Thoracic aorta (tissue), 2 donors: ENCODE measurements at regions not wholly inside any gene's neighbourhood (a gene's known extent, or its start where the extent isn't known, plus 50 kb on each side); places are given as distances from the start of the nearest gene placed in this dataset.
"Not testable (repeated sequence)": the region's sequence is repeated elsewhere in the genome, so short reads cannot be mapped to it uniquely, and the experiment has no call there.

Experiments used
- ATAC-seq: fragments of 150-250 bp; one replicate; pipeline ENCODE4 v1.8.0; 2017; ENCODE audit warnings: low read depth; ENCODE audit not compliant: insufficient number of reproducible peaks, low FRiP score
- DNase-seq: peaks from one replicate; pipeline ENCODE4 v3.0.0-alpha.2; 2020; ENCODE audit warnings: low spot score
- H3K27ac ChIP-seq, 2 donors: fragments of 200-600 bp; sonication (generic); 1 replicate in 1 of 2; 2 replicates in 1 of 2; pipeline ENCODE4 v1.5.1; 2016; ENCODE audit warnings: mild to moderate bottlenecking in 2 of 2, moderate library complexity in 2 of 2
- H3K27me3 ChIP-seq: fragments of 200-600 bp; sonication (generic); replicated peaks from 2 replicates; pipeline ENCODE4 v1.6.0; 2016; ENCODE audit warnings: mild to moderate bottlenecking; ENCODE audit not compliant: insufficient read depth
- H3K36me3 ChIP-seq: fragments of 200-600 bp; sonication (generic); one replicate; pipeline ENCODE4 v1.5.1; 2016
- H3K4me1 ChIP-seq, 2 donors: fragments of 200-600 bp; sonication (generic); 1 replicate in 1 of 2; 2 replicates in 1 of 2; pipeline versions ENCODE4 v1.5.1 to v1.6.0; 2016; ENCODE audit warnings: low read depth in 2 of 2, mild to moderate bottlenecking in 1 of 2; ENCODE audit not compliant: control insufficient read depth in 1 of 2
- H3K4me3 ChIP-seq: fragments of 200-600 bp; sonication (generic); 2 replicates; pipeline ENCODE4 v1.5.1; 2016; ENCODE audit warnings: mild to moderate bottlenecking
- H3K9me3 ChIP-seq: fragments of 200-600 bp; sonication (generic); 2 replicates; pipeline ENCODE4 v1.5.1; 2016
- CTCF ChIP-seq: fragments of 200-600 bp; sonication (generic); IDR thresholded peaks from one replicate; pipeline ENCODE4 v1.5.1; 2019; ENCODE audit warnings: antibody characterized with exemption

DNA sequence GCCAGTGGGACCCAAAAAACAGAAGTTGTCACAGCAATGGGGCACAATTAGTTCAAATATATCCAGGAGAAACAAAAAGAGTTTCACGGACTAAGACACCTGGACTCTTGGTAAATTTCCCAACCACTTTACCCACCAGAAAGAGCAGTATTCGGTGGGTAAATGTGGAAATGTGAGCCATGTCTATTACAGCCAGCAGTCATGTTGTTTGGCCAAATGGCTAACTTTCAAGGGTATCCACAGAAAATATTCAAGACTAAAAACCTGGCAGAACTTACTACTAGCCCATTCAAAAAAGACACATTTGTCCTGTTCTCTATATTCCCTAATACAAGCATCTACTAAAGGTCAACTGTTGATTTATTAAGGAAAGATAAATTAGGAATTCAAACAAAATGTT is 1296.0 kb upstream of the NXPH2 start:
- H3K36me3 ChIP-seq: no peaks in the 10 kb centered on the region
- no peaks in the 10 kb centered on the region for H3K27me3 ChIP-seq
- no peaks in the 10 kb centered on the region for H3K9me3 ChIP-seq
- no peak for TF ChIP-seq CTCF
- no peak overlapping the region for H3K27ac ChIP-seq
- no peaks in the 10 kb centered on the region for H3K4me1 ChIP-seq
- H3K4me3 ChIP-seq: no peak overlapping the region
- DNase-seq (no peak), ATAC-seq (no peak)

DNA sequence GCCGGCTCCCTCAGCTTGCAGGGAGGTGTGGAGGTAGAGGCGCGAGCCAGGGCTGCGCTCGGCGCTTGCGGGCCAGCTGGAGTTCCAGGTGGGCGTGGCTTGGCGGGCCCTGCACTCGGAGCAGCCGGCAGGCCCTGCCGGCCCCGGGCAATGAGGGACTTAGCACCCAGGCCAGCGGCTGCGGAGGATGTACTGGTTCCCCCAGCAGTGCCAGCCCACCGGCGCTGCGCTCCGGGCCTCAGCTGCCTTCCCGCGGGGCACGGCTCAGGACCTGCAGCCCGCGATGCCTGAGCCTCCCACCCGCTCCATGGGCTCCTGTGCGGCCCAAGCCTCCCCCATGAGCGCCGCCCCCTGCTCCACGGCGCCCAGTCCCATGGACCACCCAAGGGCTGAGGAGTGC is 1293.6 kb upstream of the NXPH2 start:
- not testable (repeated sequence) for ATAC-seq, H3K27ac ChIP-seq, H3K4me3 ChIP-seq, DNase-seq, H3K36me3 ChIP-seq, H3K27me3 ChIP-seq, H3K9me3 ChIP-seq, H3K4me1 ChIP-seq

- Histone ChIP-seq H3K4me3 (no peak overlapping the region), H3K36me3 (no peaks in the 10 kb centered on the region), H3K4me1 (no peaks in the 10 kb centered on the region), H3K27ac (no peak overlapping the region), H3K27me3 (no peaks in the 10 kb centered on the region), H3K9me3 (no peaks in the 10 kb centered on the region)
- DNase-seq: no peak
- no peak for ATAC-seq
- TF ChIP-seq CTCF: no peak
These were observed 1287.5 kb upstream of the NXPH2 start for GRCh38 chr2:140067661-140068060.

GRCh38 chr2:140064243-140064642 is 1284.1 kb upstream of the NXPH2 start:
- Histone ChIP-seq H3K4me1 (no peaks in the 10 kb centered on the region), H3K27ac (no peak overlapping the region), H3K27me3 (no peaks in the 10 kb centered on the region), H3K9me3 (no peaks in the 10 kb centered on the region), H3K36me3 (no peaks in the 10 kb centered on the region), H3K4me3 (no peak overlapping the region)
- no peak for TF ChIP-seq CTCF
- ATAC-seq (no peak), DNase-seq (no peak)

DNA sequence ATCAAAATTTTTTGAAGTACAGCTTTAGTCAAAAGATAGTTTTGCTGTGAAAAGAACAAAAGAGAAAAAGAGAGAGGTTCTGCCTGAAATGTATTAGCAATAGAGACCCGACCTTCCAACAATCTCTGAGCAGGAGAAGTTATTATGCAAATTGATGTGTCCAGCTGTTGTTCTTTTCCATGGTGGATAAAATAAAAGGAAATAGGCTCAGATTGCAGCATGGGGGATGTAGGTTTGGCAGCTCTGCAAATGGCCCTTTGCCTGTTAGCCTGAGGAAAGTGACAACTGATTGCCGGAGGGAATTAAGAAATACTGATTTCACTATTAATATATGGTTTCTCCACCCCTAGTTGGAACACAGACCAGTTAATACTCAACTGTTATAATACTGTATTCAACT is 1283.2 kb upstream of the NXPH2 start:
- Histone ChIP-seq H3K27me3 (no peaks in the 10 kb centered on the region), H3K27ac (no peak overlapping the region), H3K4me3 (no peak overlapping the region), H3K4me1 (no peaks in the 10 kb centered on the region), H3K9me3 (no peaks in the 10 kb centered on the region), H3K36me3 (no peaks in the 10 kb centered on the region)
- TF ChIP-seq CTCF: no peak
- DNase-seq: no peak
- no peak for ATAC-seq

- no peak overlapping the region for H3K27ac ChIP-seq
- H3K27me3 ChIP-seq: no peaks in the 10 kb centered on the region
- no peaks in the 10 kb centered on the region for H3K36me3 ChIP-seq
- no peak for DNase-seq
- no peak overlapping the region for H3K4me3 ChIP-seq
- H3K9me3 ChIP-seq: no peaks in the 10 kb centered on the region
- H3K4me1 ChIP-seq: no peaks in the 10 kb centered on the region
- no peak for TF ChIP-seq CTCF
- no peak for ATAC-seq
These were observed 1281.0 kb upstream of the NXPH2 start for GRCh38 chr2:140061240-140061639.
